Activated naive CD4-positive, alpha-beta T cell (primary cell): ENCODE measurements at regions not wholly inside any gene's neighbourhood (a gene's known extent, or its start where the extent isn't known, plus 50 kb on each side); places are given as distances from the start of the nearest gene placed in this dataset.

Experiments
- DNase-seq, 4 experiments: peaks; one replicate each; lab custom pipeline; 2025; lab: John Stamatoyannopoulos, UW

DNA sequence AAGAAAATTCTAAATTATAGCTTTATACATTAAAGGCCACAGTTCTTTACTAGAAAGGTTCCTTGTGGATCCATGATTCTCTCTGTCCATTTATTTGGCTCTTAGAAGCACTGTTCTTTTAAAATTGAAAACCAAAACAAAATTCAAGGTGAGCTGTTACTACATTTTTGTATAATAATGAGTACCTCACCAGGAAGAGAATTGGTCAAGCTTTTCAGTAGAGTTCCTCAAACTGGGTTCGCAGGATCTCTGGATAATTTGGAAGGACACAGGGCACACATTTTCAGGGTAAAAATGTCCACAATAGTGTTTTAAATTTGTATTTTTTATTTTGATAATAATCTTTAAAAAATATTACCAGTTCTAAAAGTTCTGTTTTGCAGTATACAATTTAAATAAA is 93.0 kb downstream of the PPP1R3A start:
- no peak for DNase-seq

DNA sequence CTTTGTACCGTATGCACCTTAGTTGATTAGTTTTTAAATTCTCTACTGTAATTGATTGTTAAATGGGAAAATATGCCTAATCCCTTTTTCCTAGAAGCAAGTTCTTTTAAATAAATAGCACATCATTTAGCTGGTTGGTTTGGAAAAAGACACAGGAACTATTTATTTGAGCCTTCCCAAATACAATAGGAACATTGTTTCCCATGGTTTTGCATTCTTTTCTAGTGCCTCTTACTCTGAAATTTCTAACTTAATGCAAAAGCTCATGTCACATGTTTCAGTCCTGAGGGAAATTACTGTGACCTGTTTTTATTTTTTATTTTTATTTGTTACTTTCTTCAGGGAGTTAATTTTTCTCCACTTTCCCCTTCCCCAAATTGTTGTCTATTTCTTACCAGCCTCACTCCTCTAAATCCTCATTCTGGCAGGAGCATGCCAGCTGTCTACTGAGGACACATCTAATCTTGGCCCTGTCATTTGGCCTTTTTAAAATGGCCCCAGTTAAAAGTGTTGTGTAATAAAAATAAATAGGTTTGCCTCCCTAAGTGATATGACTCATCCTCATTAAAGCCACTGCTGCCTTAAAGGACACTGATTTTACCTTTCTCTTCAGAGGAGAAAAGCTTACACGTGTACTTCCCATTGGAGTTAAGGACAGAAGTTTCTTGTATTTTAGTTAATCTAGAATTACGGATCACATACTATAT is 94.5 kb downstream of the PPP1R3A start:
- no peak for DNase-seq

DNA sequence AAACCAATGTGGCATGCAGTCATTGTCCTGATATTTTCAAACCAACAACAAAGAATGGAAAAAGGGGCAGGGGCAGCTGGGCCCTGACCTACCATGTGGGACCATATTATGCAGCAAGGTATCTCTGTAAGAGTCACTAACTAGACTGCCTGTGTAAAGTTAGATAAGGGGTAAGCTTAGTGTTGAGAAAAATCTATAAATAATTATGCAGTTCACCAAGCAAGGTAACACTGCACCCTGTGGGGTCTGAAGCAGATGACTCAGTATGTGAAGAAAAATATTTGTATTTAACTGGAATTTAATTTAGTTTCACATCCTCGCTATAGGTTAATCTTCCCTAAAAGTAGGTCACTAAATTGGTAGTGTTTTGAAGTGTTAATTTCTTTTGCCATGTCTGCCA is 99.3 kb downstream of the PPP1R3A start:
- no peak for DNase-seq

DNA sequence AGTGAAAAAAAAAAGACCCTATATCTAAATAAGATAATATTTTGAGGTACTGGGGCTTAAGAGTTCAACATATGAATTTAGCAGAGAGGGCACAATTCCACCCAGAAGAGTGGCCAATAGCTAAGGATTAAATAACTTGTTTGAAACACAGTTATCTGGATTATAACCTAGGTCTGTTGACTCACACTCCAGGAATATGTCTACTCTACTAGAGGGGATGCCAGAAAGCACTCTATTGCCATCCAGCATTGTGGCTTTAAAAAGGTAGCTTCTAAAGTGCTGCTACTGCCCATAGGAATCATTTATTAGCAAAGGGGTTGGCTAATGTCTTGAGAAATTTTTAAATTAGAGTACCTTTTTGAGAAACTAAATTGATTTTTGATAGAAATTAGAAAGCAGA is 102.2 kb downstream of the PPP1R3A start:
- DNase-seq, result no peak

DNA sequence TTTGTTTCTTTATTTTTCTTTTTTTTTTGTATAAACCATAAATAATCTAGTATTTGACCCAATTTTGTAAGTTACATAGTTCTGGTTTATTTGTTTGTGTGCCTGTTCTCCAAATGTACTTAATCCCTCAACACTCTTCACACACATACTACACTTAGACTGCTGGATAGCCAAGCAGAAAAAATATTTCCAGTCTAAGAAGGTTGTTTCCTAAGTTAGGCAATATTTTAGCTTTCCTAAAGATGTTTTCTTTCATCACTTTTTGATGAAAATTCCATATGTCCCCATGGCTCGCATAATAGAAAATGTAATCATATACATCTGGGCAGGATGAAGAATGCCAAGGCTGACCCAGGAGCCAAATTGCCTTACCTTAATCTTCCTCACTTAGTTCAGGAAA is 105.3 kb downstream of the PPP1R3A start:
- no peak for DNase-seq

DNA sequence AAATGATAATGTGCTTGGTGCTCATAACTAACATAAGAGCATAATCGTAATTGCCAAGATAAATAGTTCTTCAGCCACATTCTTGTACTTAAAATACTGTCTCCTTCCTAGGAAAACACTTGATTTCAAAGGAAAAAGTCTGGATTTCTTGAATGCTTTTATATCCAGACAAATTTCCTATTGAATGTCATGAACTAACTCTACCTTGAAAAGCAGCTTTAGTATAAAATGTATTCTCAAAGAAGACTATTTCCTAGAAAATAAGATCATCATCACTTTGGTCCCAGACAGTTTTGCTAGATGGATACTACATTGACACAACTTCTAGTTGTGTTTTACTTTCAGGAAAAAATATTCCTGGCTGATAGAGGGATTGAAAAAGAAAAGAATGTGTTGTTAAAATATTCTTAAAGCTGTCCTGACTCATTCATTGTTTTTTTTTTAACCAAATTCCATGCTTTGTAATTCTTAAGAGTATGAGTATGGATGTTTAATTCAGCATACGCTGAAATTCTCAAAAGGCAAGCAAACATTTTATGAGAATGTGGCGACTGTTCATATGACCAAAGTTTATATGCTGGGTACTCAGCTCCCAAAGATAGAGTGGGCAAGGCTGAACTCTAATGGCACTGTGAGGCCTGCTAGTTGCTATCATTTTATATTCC is 106.1 kb downstream of the PPP1R3A start:
- DNase-seq, result no peak

DNA sequence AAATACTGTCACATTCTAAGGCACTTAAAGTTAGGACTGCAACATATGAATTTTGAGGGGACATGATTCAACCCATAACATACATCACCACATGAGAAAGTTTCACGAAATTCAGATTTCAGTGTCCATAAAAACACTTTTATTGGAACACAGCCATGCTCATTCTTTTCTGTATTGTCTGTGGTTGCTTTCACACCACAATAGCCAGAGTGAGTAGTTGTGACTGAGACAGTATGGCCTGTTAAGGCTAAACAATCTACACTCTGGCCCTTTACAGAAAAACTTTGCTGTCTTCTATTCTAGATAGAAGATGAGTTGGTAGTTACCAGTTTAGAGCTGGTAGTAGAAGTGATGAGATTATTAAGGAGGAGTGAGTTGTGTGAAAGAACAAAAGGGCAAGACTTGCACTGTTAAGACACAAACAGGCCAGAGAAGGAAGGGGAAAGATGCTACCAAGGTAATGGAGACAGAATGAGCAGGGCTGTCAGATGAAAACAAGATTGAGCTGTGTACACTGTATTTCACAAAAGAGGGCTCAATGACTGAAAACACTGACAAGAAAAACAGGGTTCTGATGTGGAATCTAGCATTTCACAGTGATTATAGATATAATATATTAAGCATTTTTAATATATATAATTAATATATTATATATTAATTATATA is 108.6 kb downstream of the PPP1R3A start:
- no peak for DNase-seq

DNA sequence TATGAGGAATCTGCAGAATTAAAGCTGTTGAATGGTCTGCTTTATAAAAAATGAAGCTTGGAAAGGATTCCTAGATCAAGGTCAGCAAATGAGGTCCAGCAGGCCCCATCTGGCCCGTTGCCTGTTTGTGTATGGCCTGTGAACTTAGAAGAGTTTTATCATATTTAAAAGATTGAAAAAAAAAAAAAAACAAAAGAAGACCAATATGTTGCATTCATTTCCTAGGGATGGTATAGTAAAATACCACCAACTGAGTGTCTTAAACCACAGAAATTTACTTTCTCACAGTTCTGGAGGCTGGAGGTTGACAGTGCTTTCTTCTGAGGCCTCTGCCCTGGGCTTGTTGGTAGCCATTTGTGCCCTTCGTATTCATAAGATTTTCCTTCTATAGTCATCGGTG is 109.2 kb downstream of the PPP1R3A start:
- DNase-seq, result no peak

DNA sequence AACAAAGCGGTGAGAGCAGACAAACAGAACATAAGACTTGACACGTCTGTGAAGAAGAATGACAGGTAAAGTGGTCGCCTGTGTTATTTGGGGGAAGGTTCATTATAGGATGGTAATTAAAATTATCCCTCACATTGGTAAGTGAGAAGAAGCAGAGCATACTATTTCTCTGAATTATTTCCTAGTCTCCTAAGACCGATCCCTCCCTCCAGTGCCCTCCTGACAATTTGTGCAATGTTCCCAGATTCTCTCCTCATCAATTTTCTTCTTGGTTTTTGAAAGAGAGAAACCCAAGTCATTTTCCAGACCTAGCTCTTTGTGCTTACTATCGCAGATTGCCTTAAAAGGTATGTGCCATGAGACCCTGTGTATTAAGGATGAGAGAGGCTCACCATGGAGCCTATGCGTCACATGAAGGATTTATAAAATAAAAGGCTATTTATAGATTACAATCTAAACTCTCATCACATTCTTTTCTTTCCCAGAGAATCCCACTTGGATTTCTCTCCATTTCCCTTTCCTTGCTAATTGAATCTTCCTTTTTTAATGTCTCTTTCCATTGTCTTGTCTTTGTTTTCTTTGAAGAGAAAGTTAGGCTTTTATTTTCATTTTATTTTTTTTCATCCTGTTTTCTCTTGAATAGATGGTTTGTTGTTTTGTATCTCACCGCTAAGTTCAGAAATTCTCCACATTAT is 112.0 kb downstream of the PPP1R3A start:
- no peak for DNase-seq

DNA sequence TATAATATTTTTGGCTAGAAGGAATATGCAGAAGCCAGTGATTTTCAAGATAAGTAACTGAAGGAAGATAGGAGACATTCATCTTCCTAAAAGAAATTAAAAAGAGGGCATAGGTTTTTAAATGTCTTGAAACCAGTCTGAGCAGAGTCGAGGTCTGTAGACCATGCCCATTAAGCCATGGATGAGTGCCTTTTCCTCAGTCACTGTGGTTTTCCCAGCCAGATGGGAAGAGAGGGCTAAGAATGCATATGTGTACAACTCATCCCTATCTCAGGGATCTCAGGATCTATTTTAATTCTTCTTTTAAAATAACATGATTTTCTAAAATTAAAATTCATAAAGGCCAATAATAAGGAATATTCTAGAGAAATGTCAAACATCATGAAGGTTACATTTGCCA is 112.8 kb downstream of the PPP1R3A start:
- DNase-seq, result no peak

DNA sequence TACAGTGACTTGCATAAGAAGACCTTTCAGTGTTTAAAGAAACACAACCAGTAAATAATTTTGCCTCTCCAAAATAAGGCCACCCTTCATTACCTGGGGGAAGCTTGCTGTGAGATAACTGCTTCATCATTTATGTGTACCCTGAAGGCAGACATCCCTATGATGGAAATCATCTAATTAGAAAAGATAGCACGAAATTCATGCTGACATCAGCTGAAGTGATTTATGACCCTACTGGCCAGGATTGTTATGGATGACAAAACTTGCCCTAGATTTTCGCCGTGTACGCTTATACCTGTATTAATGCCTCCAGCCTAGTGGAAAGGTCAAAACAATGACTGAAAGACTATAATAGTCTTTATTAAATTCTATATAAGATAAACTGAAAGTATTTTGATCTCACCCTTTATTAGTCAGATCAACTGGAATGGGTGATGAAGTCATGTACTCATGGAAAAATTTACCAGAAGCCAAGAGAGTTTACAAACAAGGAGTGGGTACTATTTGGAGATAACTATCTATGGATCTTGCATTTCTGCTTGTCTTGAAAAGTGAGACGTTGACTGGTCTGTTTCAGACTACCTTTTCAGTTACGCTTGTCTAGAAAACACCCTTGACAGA is 114.2 kb downstream of the PPP1R3A start:
- DNase-seq, result no peak

DNA sequence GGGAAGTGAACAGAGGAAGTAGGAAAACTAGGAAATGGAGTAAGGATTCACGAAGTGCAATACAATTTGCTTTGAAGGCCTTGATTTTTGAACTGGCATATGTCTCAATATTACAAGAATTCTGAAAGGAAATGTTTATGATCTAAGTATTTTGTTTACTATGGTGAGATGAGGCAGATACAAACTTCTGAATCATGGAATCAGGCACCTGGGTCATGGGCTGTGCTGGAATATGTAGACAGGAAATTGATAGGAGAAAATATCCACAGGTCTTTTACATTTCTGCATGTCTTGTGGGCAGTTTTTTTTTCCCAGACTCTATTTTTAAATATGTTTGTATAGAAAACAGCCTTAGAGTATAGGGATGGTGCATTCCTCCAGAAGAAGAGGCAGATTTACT is 117.1 kb downstream of the PPP1R3A start:
- no peak for DNase-seq

DNA sequence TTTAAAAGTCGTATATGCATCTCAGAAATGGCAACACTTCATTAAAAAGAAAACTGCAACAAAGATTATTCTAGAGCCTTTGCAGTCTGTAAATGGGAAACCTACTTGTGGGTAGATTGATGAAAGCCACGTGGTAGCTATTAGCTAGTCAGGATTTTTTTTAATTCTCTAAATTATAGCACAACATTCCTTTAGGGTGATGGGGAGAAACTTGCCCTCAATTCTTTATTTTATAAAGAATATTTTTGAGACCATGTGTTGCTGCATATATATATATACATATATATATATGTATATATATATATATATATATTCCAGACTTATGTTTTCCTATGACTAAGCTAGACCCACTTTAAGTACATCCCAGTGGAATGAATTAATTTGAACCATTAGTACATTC is 118.0 kb downstream of the PPP1R3A start:
- DNase-seq, result no peak

DNA sequence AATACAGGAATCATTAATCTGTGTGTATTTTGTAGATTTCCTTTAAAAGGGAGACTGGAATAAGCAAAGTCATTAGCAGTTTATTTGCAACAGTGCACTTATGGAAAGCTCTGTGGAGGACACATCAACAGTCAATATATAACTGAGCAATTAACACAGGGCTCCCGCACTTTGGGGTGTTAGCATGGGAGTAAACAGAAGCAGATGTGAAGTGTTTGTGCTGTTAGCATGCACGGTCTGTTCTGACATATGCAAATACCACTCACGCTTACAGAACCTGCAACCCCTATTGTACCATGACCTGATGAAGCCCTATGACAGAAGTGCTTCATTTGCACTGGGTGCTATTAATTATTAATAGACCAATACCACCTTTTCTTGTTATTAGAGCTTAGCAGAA is 118.9 kb downstream of the PPP1R3A start:
- no peak for DNase-seq

DNA sequence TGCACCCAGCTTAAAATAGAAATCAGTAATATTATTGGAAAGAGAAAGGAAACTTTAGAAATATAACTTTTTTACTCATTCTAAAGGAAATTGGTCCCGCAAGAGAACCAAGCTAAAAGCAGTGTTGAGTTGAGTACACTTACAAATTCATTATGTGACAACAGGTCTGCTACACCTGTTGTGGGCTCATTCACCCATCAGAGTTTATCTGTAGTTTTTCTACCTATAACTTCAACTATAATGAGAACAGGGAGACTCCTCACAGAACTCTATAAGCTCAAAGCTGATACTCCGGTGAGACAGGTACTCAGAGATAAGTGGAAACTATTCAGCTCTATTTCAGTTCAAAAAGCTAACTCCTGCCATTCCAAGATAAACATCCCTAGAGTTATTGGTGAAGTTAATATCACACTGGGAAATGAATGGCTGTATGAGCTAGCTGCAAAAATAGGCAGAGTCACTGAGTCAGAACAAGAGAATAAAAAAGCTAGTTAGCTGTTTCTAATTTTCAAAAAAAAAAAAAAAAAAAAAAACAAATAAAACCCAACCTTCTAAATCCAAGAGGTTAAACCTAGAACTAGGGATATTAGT is 121.3 kb downstream of the PPP1R3A start:
- no peak for DNase-seq

DNA sequence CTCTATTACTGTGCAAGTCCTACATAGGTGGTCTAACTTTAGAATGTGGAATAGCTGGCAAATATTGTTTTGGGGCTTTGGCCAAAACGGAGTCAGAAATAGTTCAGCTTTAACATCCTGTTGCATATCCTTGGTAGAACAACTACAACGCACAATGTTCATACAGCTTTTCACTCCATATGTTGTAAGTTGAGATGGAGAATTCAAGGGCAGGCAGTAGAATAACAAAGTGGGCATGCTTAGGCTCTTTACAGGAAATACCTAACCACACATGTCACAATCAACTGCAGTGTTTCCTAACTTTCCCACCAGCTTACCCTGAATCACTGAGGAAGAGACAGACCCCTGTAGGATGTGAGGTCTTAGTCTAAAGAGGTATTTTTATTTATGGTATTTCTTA is 122.3 kb downstream of the PPP1R3A start:
- no peak for DNase-seq

DNA sequence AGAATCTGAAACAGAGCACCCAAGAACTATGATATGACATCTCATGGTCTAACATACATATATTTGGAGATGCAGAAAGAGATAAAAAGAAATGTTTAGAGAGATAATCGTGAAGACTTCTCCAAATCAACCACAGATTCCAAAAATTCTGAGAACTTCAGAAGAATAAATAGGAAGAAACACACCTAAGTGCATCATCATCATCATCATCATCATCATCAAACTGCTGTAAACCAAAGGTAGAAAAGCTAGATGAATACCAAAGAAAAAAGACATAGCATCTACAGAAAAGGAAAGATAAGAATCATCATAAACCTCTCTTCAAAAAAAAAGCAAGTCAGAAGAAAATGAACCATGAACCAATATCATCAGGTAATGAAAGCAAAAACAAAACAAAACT is 124.2 kb downstream of the PPP1R3A start:
- DNase-seq, result no peak

DNA sequence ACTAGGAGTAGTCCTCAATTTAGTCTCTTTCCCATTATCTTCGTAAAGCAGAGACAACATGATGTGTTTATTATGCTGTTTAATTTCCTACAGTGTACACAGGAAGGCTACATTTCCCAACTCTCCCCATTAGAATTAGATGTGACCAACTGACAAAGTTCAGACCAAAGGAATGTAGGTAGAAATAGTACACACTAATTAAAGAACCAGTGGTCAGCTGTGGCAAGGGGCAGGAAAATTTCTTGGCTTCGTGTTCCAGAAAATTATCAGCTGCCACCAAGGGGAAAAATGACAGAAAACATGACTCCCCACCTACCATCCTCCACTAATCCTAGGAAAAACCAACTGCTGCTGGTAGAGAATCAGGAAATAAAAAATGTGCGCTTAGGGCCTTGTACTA is 125.6 kb downstream of the PPP1R3A start:
- DNase-seq, result no peak

DNA sequence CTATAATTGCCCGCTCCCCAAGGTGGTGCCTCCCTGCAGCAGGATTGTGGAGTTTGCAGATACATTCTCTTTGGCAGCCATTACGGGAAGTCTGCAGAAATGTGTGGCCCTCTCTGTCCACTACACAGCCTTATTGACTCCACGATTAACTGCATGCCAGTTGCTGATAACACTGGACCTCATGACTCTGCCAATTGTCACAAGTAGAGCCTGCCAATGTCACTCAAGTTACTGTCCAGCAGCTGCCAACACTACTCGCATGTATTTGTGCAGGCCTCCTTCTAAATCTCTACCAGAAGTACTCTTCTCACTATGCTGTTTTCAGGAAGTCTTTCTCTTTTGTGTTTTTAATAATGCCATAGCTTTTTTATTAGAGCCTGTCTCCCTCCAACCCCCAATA is 128.8 kb downstream of the PPP1R3A start:
- DNase-seq, result no peak

DNA sequence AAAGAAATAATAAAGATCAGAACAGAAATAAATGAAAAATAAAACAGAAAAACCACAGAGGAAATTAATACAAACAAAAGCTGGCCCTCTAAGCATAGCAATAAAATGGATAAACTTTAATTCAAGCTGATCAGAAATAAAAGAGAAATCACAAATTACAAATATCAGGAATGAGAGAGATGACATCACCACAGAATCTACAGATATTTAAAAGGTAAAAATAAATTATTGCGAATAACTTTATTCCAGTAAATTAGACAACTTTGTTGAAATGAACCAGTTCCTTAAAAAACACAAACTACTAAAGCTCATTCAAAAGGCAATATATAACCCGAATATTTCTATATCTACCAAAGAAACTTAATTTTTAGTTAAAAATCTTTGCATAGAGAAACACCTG is 131.7 kb downstream of the PPP1R3A start:
- no peak for DNase-seq

DNA sequence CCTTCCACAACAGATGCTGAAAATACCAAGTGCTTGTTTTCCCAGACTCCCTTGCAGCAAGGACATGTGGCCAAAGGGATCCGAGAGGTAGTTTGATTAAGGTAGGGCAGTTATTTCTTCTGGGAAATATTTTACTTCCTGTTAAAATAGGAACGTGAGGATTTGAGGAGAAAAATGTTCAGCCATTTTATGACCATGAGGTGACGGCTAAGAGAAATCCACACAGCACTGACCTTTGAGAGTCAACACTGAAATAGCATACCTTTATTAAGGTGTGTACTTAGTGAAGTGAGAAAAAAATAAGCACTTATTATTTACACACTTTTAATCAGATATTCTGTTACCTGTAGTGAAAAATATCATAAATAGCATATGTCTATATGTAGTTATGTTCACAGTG is 133.9 kb downstream of the PPP1R3A start:
- DNase-seq, result no peak

DNA sequence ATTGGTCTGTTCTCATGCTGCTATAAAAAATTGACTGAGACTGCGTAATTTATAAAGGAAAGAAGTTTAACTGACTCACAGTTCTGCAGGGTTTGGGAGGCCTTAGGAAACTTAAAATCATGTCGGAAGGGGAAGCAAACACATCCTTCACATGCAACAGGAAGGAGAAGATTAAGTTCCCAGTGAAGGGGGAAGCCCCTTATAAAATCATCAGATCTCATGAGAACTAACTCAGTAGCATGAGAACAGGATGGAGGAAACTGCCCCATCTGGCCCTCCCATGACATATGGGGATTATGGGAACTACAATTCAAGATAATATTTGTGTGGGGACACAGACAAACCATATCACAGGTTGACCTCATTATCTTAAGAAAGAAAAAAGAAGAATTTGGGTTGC is 134.5 kb downstream of the PPP1R3A start:
- no peak for DNase-seq
